DMS53 treated with DMSO at 0.1 percent for 48 hours (cell line): ENCODE measurements at regions not wholly inside any gene's neighbourhood (a gene's known extent, or its start where the extent isn't known, plus 50 kb on each side); places are given as distances from the start of the nearest gene placed in this dataset.
"Not testable (repeated sequence)": the region's sequence is repeated elsewhere in the genome, so short reads cannot be mapped to it uniquely, and the experiment has no call there.

Source experiments
- DNase-seq: peaks from one replicate; lab custom pipeline; 2025; ENCODE audit not compliant: unreplicated experiment; lab: John Stamatoyannopoulos, UW

DNA sequence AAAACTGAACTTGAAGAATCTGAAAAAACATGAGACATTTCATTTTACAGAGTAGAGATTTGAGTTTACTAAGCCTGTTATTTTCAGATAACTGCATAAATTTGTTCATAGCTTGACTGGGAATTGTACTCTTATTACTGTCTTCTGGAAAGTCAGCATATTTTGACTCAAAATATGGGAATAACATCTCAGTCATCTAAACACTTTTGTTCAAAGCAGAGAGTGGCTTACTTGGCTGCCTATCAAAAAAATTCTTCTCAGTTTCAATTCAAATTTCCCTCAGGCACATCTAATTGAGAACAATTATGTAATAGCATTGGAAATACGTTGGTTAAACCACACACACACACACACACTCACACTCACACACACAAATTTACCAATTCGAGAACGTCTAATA lies 384.6 kb downstream of the ARL4A start:
- DNase-seq, result no peak

GRCh38 chr7:13077466-13077865 lies 390.0 kb downstream of the ARL4A start:
- DNase-seq, result no peak

GRCh38 chr7:13078105-13078504 lies 390.7 kb downstream of the ARL4A start:
- no peak for DNase-seq

GRCh38 chr7:13090959-13091358 lies 403.5 kb downstream of the ARL4A start:
- DNase-seq, result no peak

DNA sequence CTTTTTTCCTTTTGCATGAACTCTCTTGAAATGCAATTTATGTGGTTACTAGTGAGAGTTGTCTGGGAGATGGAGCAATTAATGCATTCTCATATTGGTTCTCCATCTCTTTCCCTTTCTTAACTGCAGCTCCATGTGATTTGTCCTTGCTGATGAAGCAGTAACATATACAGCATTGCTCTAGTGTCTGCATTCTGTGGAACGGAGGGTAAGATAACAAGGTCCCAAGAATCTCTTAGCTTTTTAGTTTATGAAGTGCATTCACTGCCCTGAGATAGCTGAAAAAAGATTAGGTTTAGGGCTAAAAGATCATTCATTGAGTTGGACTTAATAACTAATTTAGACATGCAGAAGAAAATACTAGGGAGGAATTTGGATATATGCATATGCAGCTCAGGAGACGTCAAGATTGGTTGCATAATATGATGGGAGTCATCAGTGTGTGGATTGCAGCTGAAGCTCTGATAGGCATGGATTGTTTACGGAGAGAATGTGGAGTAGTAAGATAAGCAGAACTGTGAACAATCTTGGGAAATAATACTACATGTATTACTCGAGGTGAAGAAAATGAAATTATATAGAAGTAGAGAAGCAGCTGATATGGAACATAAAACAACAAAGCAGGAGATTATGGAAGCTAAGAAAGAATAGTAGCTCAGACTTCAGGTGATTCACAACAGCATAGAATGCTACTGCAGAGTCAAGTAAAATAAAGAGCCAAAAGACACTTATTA lies 404.7 kb downstream of the ARL4A start:
- DNase-seq, result no peak

- no peak for DNase-seq
Measured at GRCh38 chr7:13092708-13093005, 405.2 kb downstream of the ARL4A start.

DNA sequence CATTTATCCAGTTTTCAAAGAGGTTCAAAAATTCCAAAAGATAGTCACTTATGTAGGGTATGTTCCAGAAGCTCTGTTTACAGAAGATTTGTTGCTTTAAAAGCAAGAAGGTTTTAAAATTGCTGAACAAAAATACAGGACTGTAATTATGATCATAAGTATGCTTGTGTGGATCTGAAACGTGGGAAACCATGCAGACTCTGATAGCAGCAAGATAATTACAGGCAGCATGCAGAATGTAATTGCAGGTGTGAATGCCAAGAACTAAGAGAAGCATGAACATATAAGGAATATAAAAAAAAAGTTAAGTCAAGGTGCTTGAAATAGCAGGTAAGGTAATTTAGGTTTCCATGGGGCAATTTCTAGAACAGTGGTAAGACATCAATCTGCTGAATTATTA lies 405.7 kb downstream of the ARL4A start:
- no peak for DNase-seq

- no peak for DNase-seq
Measured at GRCh38 chr7:13097499-13097898, 410.1 kb downstream of the ARL4A start.

GRCh38 chr7:13098161-13098560 lies 410.7 kb downstream of the ARL4A start:
- DNase-seq, result no peak

- DNase-seq, result no peak
Measured at GRCh38 chr7:13099154-13099795, 411.8 kb downstream of the ARL4A start.

DNA sequence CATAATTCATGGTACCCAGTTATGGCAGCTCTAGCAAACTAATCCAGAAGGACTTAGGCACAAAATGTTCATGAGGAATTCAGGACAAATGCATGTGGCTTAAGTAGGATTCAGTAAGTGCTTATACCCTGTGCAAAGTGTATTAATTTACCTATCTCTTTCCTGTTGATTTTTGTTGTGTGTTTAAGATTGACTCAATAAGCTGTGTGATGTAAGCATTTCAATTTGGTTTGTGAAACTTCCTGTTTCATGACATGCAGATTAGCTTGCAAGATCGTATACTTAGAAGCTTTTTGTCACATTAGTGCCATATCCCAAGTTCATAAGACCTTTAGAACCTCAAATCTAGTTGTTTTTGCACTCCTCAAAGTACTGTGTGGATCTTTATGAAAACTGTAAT lies 416.7 kb downstream of the ARL4A start:
- DNase-seq, result peak; percentile 53

- DNase-seq, result no peak
Measured at GRCh38 chr7:13105209-13105608, 417.8 kb downstream of the ARL4A start.

DNA sequence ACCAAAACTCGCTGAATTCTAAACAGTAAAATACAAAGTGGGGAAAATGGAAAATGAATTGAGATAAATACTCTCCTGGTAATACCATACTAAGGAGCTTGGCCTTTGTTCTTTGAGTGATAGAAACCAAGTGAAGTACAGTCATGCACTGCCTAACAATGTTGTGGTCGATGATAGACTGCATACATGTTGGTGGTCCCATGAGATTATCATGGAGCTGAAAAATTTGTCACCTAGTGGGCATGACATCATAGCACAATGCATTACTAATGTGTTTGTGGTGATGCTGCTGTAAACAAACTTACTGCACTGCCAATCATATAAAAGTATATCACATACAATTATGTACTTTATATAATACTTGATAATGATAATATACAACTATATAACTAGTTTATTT lies 419.1 kb downstream of the ARL4A start:
- DNase-seq, result no peak

DNA sequence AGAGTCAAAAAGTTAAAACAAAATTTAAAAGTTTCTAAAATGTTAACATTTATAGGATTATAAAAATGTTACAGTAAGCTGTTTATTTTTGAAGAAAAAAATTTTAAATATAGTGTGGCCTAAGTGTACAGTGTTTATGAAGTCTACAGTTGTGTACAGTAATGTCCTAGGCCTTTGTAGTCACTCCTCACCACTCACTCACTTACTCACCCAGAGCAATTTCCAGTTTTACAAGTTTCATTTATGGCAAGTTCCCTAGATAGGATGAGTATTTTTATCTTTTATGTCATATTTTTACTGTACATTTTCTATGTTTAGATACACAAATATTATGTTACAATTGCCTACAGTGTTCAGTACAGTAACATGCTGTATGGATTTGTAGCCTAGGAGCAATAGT lies 419.9 kb downstream of the ARL4A start:
- DNase-seq, result no peak

DNA sequence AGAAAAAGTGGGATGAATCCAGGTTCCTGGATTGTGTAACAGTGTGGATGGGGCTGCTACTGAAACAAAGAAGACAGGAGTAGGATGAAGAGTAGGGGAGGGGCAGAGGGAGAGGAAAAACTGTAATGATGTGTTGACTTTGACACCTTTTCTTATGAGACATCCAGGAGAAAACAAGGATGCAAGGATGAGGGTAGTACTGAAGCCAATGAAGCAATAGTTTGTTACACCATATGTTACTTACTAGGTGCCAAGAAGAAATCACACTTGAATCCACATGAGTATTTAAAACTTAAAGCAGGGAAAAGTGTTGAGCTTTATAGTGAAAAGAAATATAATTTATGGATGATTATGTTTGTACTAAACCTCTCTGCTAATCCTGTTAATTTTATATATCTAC lies 420.6 kb downstream of the ARL4A start:
- DNase-seq, result no peak

GRCh38 chr7:13109201-13109600 lies 421.8 kb downstream of the ARL4A start:
- DNase-seq, result no peak

GRCh38 chr7:13110107-13110506 lies 422.7 kb downstream of the ARL4A start:
- no peak for DNase-seq

DNA sequence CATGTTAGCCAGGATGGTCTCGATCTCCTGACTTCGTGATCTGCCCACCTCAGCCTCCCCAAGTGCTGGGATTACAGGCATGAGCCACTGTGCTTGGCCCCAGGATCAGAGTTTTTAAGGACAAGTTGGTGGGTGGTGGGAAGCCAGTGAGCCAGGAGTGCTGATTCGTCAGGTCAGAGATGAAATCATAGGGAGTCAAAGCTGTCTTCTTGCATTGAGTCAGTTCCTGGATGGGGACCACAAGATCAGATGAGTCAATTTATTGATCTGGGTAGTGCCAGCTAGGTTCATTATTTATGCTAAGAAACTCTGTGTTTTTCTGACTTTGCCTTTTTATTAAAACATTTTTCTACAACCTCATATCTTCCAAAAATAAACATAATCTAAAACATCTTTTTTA lies 423.8 kb downstream of the ARL4A start:
- DNase-seq, result no peak

DNA sequence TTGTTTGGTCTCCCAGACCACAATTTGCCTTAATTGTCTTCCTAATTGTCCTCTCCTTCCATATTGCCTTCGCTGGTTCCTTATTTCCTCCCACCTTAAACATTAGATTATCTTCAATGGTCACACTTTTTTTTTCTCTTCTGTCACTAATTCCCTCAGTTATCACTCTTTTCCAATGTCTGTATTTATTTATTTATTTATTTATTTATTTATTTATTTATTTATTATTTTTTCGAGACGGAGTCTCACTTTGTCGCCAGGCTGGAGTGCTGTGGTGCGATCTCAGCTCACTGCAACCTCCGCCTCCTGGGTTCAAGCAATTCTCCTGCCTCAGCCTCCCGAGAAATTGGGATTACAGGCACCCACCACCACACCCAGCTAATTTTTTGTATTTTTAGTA lies 426.8 kb downstream of the ARL4A start:
- DNase-seq, result not testable (repeated sequence)

GRCh38 chr7:13115157-13115772 lies 427.8 kb downstream of the ARL4A start:
- no peak for DNase-seq

- no peak for DNase-seq
Measured at GRCh38 chr7:13115855-13116254, 428.4 kb downstream of the ARL4A start.

DNA sequence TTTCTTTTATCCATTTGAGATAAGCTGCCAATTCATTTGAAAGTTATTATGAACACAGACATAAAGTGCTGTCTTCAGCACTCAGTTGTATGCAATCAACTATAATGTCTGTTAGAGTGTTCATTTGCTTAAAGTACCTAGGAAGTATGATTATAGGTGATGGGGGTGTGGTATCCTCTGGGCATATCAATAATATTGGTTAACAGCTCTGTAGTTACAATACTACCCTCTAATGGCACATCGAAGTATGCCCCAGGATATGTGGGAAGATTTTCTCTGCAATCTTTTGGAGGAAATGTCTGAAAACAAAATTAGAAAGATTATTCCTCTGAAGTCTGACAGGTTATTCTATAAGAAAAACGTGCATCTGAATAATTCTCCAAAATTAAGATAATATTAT lies 429.7 kb downstream of the ARL4A start:
- DNase-seq, result peak; percentile 23

DNA sequence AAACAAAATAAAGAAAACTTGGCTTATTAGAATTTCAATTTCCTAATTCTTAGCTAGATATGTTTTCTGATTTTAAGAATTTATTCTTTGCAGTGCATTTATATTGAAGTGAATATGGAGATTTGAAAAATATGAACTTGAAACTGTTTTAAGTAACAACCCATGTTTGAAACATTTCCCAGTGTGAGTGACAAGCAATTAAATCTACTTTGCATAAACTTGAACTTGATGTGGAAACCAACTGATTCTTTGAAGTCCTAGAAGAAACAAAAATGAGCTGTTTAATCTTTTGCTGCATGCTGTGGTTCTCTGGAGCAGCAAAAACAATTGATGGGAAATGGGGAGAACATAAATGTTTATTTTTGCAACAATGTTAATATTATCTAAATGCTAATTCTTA lies 430.2 kb downstream of the ARL4A start:
- DNase-seq, result no peak
